SK-N-SH (cell line): ENCODE measurements at regions not wholly inside any gene's neighbourhood (a gene's known extent, or its start where the extent isn't known, plus 50 kb on each side); places are given as distances from the start of the nearest gene placed in this dataset.

Experiments used
- CTCF ChIA-PET: fragments of 300-600, 350-600 bp; formaldehyde crosslinking; extraction: SDS; loops from one replicate; lab custom pipeline; 2021; lab: Yijun Ruan, JAX
- POLR2A ChIA-PET: fragments of 350-600 bp; sonication (Branson Sonifier 250); formaldehyde crosslinking; extraction: SDS; loops from one replicate; lab custom pipeline; 2020; ENCODE audit warnings: antibody characterized with exemption, inconsistent platforms; lab: Yijun Ruan, JAX
- DNase-seq: peaks from one replicate; pipeline ENCODE4 v3.0.0; 2012
- H2AFZ ChIP-seq: fragments of 200-600 bp; sonication (generic); 2 replicates; pipeline ENCODE4 v1.8.1; 2016; ENCODE audit warnings: antibody characterized with exemption, mild to moderate bottlenecking, low read depth
- H3F3A ChIP-seq: fragments of 200-600 bp; sonication (generic); replicated peaks from 2 replicates; pipeline ENCODE3; 2016; ENCODE audit warnings: antibody characterized with exemption, mild to moderate bottlenecking; ENCODE audit not compliant: insufficient read depth
- H3K27ac ChIP-seq, 2 experiments: fragments of 200-500 bp in 1 of 2; fragments of 200-600 bp in 1 of 2; sonication (Bioruptor generic) in 1 of 2; sonication (generic), shearing (Covaris generic) in 1 of 2; 2 replicates each; pipeline versions ENCODE4 v1.5.1 to v1.6.1; 2014 to 2016; ENCODE audit warnings: low read depth in 2 of 2, inconsistent platforms in 1 of 2, low read length in 1 of 2, mild to moderate bottlenecking in 1 of 2, mixed read lengths in 1 of 2
- H3K27me3 ChIP-seq: fragments of 200-600 bp; sonication (generic), shearing (Covaris generic); 2 replicates; pipeline ENCODE4 v1.6.1; 2016; ENCODE audit warnings: mixed run types; ENCODE audit not compliant: insufficient read depth
- H3K36me3 ChIP-seq, 2 experiments: fragments of 200-500 bp in 1 of 2; fragments of 200-600 bp in 1 of 2; sonication (Bioruptor generic) in 1 of 2; sonication (generic) in 1 of 2; replicated peaks in 1 of 2; 2 replicates each; pipeline versions ENCODE3 to v1.5.1; 2014 to 2016; ENCODE audit warnings: low read length in 1 of 2, mild to moderate bottlenecking in 1 of 2; ENCODE audit not compliant: insufficient read depth in 2 of 2, control insufficient read depth in 1 of 2
- H3K4me1 ChIP-seq, 2 experiments: fragments of 200-500 bp in 1 of 2; fragments of 200-600 bp in 1 of 2; sonication (Bioruptor generic) in 1 of 2; sonication (generic), shearing (Covaris generic) in 1 of 2; 2 replicates each; pipeline versions ENCODE4 v1.5.1 to v1.6.1; 2014 to 2016; ENCODE audit warnings: low read depth in 1 of 2, low read length in 1 of 2, mixed run types in 1 of 2; ENCODE audit not compliant: insufficient read depth in 2 of 2, control insufficient read depth in 1 of 2
- H3K4me2 ChIP-seq: fragments of 200-600 bp; sonication (generic), shearing (Covaris generic); 2 replicates; pipeline ENCODE4 v1.6.1; 2017; ENCODE audit warnings: mixed run types
- H3K4me3 ChIP-seq, 2 experiments: fragments of 200-500 bp in 1 of 2; fragments of 200-600 bp in 1 of 2; sonication (Bioruptor generic) in 1 of 2; sonication (generic), shearing (Covaris generic) in 1 of 2; 2 replicates each; pipeline versions ENCODE4 v1.5.1 to v1.8.1; 2014 to 2016; ENCODE audit warnings: low read depth in 2 of 2, inconsistent platforms in 1 of 2, low read length in 1 of 2, mild to moderate bottlenecking in 1 of 2, mixed read lengths in 1 of 2, moderate library complexity in 1 of 2
- H3K79me2 ChIP-seq: fragments of 200-600 bp; sonication (generic); 2 replicates; pipeline ENCODE4 v1.8.1; 2017; ENCODE audit warnings: mild to moderate bottlenecking; ENCODE audit not compliant: insufficient read depth
- H3K9ac ChIP-seq: fragments of 200-600 bp; sonication (generic); 2 replicates; pipeline ENCODE4 v1.6.1; 2017; ENCODE audit warnings: mixed run types
- H3K9me2 ChIP-seq: fragments of 200-600 bp; sonication (generic); 2 replicates; pipeline ENCODE4 v1.6.1; 2017; ENCODE audit warnings: mixed run types
- H3K9me3 ChIP-seq: fragments of 200-600 bp; sonication (generic); 2 replicates; pipeline ENCODE4 v1.6.1; 2017; ENCODE audit warnings: mixed run types, mild to moderate bottlenecking, moderate library complexity
- H4K20me1 ChIP-seq: fragments of 200-600 bp; sonication (generic); 2 replicates; pipeline ENCODE4 v1.6.1; 2017; ENCODE audit warnings: mild to moderate bottlenecking, mixed run types; ENCODE audit not compliant: insufficient read depth
- EZH2phosphoT487 ChIP-seq: fragments of 200-600 bp; sonication (generic); IDR thresholded peaks from 2 replicates; pipeline ENCODE4 v1.6.1; 2017; ENCODE audit warnings: low read depth, mixed run types, mild to moderate bottlenecking, antibody characterized with exemption, moderate library complexity, borderline replicate concordance
- FOSL2 ChIP-seq: IDR thresholded peaks from 2 replicates; pipeline ENCODE4 v1.4.0; 2012; ENCODE audit warnings: low read depth, mild to moderate bottlenecking, moderate library complexity, borderline replicate concordance
- GABPA ChIP-seq: IDR thresholded peaks from 2 replicates; pipeline ENCODE4 v1.4.0; 2012; ENCODE audit warnings: low read depth, mild to moderate bottlenecking
- JUND ChIP-seq: IDR thresholded peaks from 2 replicates; pipeline ENCODE4 v1.4.0; 2012
- PBX3 ChIP-seq: IDR thresholded peaks from 2 replicates; pipeline ENCODE4; 2012
- RCOR1 ChIP-seq: fragments of 150-350 bp; IDR thresholded peaks from 2 replicates; pipeline ENCODE4 v1.6.1; 2017; ENCODE audit warnings: antibody characterized with exemption, low read length
- REST ChIP-seq: IDR thresholded peaks from 2 replicates; pipeline ENCODE4 v1.6.1; 2012; ENCODE audit warnings: mild to moderate bottlenecking, low read depth, low read length, moderate library complexity
- TCF12 ChIP-seq: IDR thresholded peaks from 2 replicates; pipeline ENCODE4 v1.4.0; 2012
- TEAD4 ChIP-seq: IDR thresholded peaks from 2 replicates; pipeline ENCODE4 v1.4.0; 2012; ENCODE audit warnings: mild to moderate bottlenecking, borderline replicate concordance; ENCODE audit not compliant: insufficient read depth
- WGBS: methylation state at CpG from one replicate; pipeline ENCODE4 v1.1.6; 2017; ENCODE audit warnings: low lambda C conversion rate; 5-methylcytosine and 5-hydroxymethylcytosine counted together

- Histone ChIP-seq H3K79me2 (no peaks in the 10 kb centered on the region), H3K36me3 (no peaks in the 10 kb centered on the region), H3K9ac (no peak overlapping the region), H3K4me3 (no peak overlapping the region), H3K27me3 (no peaks in the 10 kb centered on the region; the same call in 1 of the 2 replicates), H3K9me2 (no peaks in the 10 kb centered on the region), H3K27ac (peak overlapping the region in 1 of 2 experiments; percentile 24; a peak in 1 of 4 replicates), H4K20me1 (peaks cover 3% of the 10 kb centered on the region; the same call in 1 of the 2 replicates), H3F3A (peaks cover 10% of the 10 kb centered on the region), H3K4me1 (0 out of 4 replicates have a peak, but pooled peaks cover 0 to 4% of the 10 kb centered on the region in 2 experiments), H3K4me2 (no peak overlapping the region), H3K9me3 (no peaks in the 10 kb centered on the region), H2AFZ (no peak overlapping the region)
- ChIA-PET CTCF (no interaction called here), POLR2A (no interaction called here)
- no peak for DNase-seq
- 49% methylated on average over 4 of the region's 4 CpGs for WGBS
- no peak for TF ChIP-seq EZH2phosphoT487
- TF ChIP-seq TEAD4, result peak; percentile 20; the same call in 1 of the 2 replicates
- peak; percentile 47; the same call in 1 of the 2 replicates for TF ChIP-seq FOSL2
- no peak for TF ChIP-seq REST
- TF ChIP-seq JUND, result peak; percentile 43
- TF ChIP-seq TCF12, result peak; percentile 34; the same call in 1 of the 2 replicates
- peak; percentile 44; the same call in 1 of the 2 replicates for TF ChIP-seq PBX3
Observed at GRCh38 chr17:65389949-65390348, 171.5 kb downstream of the AXIN2 start.

- H3K4me2 ChIP-seq, result no peak overlapping the region
- H3K79me2 ChIP-seq, result no peaks in the 10 kb centered on the region
- no peaks in the 10 kb centered on the region for H3K9me3 ChIP-seq
- H2AFZ ChIP-seq, result no peak overlapping the region
- ChIA-PET CTCF (interaction anchor here (1.2 kb wide), 1 partner anchor 33 kb away, joined by 3 read pairs; no protein-coding TSS in a partner anchor), POLR2A (no interaction called here)
- DNase-seq, result no peak
- peaks cover 3% of the 10 kb centered on the region; the same call in 1 of the 2 replicates for H4K20me1 ChIP-seq
- no peaks in the 10 kb centered on the region for H3K9me2 ChIP-seq
- peaks cover 10% of the 10 kb centered on the region for H3F3A ChIP-seq
- WGBS, result 80% methylated on average over 1 of the region's 1 CpG
- peak overlapping the region in 1 of 2 experiments; percentile 24; a peak in 2 of 4 replicates for H3K27ac ChIP-seq
- 0 out of 4 replicates have a peak, but pooled peaks cover 0 to 4% of the 10 kb centered on the region in 2 experiments for H3K4me1 ChIP-seq
- no peak overlapping the region for H3K4me3 ChIP-seq
- H3K36me3 ChIP-seq, result no peaks in the 10 kb centered on the region
- H3K9ac ChIP-seq, result no peak overlapping the region
- H3K27me3 ChIP-seq, result no peaks in the 10 kb centered on the region; the same call in 1 of the 2 replicates
- TF ChIP-seq GABPA, result no peak
- TF ChIP-seq FOSL2, result peak; percentile 37; the same call in 1 of the 2 replicates
- no peak for TF ChIP-seq RCOR1
- TF ChIP-seq JUND, result 0 out of 2 replicates have a peak, but pooled peaks have one; percentile 18
- TF ChIP-seq, all 33 proteins: peak for 2
Observed at GRCh38 chr17:65389426-65389825, 172.0 kb downstream of the AXIN2 start.
